Gastrocnemius medialis (tissue), 4 donors: ENCODE measurements at regions not wholly inside any gene's neighbourhood (a gene's known extent, or its start where the extent isn't known, plus 50 kb on each side); places are given as distances from the start of the nearest gene placed in this dataset.

Experiments used
- ATAC-seq, 2 donors: fragments of 150-250 bp; one replicate each; pipeline ENCODE4 v1.9.1; 2016
- DNase-seq, 2 donors: peaks; one replicate each; pipeline ENCODE4 v3.0.0-alpha.2; 2019
- H3K27ac ChIP-seq, 4 donors: fragments of 200-600 bp; sonication (generic); 1 replicate in 1 of 4; 2 replicates in 3 of 4; pipeline ENCODE4 v1.5.1; 2016 to 2018; ENCODE audit warnings: mild to moderate bottlenecking in 2 of 4, moderate library complexity in 1 of 4
- H3K27me3 ChIP-seq, 3 donors: fragments of 200-600 bp; sonication (generic) in 2 of 3; 1 replicate in 1 of 3; 2 replicates in 2 of 3; pipeline versions ENCODE4 v1.5.1 to v1.6.0; 2016 to 2019; ENCODE audit warnings: mild to moderate bottlenecking in 1 of 3, moderate library complexity in 1 of 3
- H3K36me3 ChIP-seq, 2 donors: fragments of 200-600 bp; sonication (generic) in 1 of 2; one replicate each; pipeline ENCODE4 v1.5.1; 2017 to 2018
- H3K4me1 ChIP-seq, 2 donors: fragments of 200-600 bp; sonication (generic) in 1 of 2; one replicate each; pipeline ENCODE4 v1.5.1; 2016 to 2017; ENCODE audit warnings: mild to moderate bottlenecking in 2 of 2
- H3K4me3 ChIP-seq, 4 donors: fragments of 200-600 bp; sonication (generic) in 3 of 4; 1 replicate in 1 of 4; 2 replicates in 3 of 4; pipeline ENCODE4 v1.5.1; 2016 to 2019; ENCODE audit warnings: mild to moderate bottlenecking in 2 of 4
- H3K9me3 ChIP-seq, 3 donors: fragments of 200-600 bp; sonication (generic) in 2 of 3; 1 replicate in 1 of 3; 2 replicates in 2 of 3; pipeline ENCODE4 v1.5.1; 2016 to 2019
- POLR2A ChIP-seq, 2 donors: fragments of 450-650 bp; IDR thresholded peaks; one replicate each; pipeline ENCODE4 v1.6.1; 2017; ENCODE audit warnings: antibody characterized with exemption in 2 of 2, mild to moderate bottlenecking in 2 of 2, moderate library complexity in 2 of 2
- in situ Hi-C, 4 donors: fragments of 200-750 bp; cut with MboI; loops; one replicate each; pipeline versions ENCODE4 v1.15.0 to v1.8.0; 2017; ENCODE audit warnings: low sequenced_read_pairs in 4 of 4
- intact Hi-C: fragments of 100-400 bp; cut with DNase I; formaldehyde crosslinking; loops from one replicate; pipeline ENCODE4 v1.15.1; 2023; ENCODE audit warnings: low total_unique reads
- TF ChIP-seq, protein P1 (sequence below), 5 experiments: fragments of 450-650 bp in 3 of 5; fragments of 200-600 bp in 2 of 5; sonication (generic) in 2 of 5; IDR thresholded peaks in 4 of 5; conservative IDR thresholded peaks in 1 of 5; 1 replicate in 4 of 5; 2 replicates in 1 of 5; pipeline ENCODE4 v1.5.1; 2016 to 2019; ENCODE audit warnings: antibody characterized with exemption in 5 of 5, mild to moderate bottlenecking in 3 of 5, moderate library complexity in 3 of 5

DNA sequence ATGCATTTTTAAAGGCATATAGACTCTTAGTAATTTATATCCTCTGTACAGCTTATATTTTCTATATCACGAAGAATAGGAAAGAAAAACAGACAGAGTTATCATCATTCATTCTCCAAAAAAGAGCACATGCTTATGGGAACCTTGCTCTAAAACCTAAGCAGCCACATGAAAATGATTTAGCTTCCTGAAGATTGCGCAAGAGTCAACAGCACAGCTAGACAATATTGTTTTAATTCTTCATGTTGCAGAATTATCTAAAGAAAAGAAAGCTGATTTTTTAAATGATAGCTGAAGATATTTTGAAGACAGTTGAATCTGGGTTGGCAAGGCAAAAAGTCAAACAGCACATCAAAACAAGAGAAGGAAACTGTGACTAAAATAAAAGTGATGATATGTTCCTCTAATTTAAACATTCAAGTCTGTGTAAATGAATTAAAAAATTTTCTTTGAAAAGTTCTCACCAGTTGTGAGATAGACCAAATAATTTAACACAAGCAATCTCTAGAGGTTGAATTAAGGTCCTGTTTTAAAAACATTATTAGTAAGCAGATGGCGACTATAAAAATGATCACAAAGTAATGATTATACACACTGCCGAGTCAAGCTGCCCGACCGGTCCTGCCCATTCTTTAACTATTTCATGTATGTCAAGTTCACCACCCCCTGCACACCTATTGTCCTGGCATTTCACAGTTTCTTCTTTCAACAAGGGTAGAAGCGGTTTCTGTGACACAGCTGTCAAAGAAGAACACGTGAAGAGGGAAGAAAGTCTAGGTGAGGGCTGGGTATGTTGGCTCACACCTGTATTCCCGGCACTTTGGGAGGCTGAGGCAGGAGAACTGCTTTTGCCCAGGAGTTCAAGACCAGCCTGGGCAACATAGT, 74.2 kb upstream of the BHLHE40 start:
- Histone ChIP-seq H3K27ac (no peak overlapping the region), H3K36me3 (no peaks in the 10 kb centered on the region), H3K27me3 (no peaks in the 10 kb centered on the region), H3K4me1 (peaks cover 0 to 4% of the 10 kb centered on the region in 2 donors), H3K9me3 (no peaks in the 10 kb centered on the region), H3K4me3 (no peak overlapping the region)
- in situ Hi-C loops: no loop called here
- no peak for DNase-seq
- ATAC-seq: no peak
- intact Hi-C loops: no loop called here
- TF ChIP-seq POLR2A (IDR thresholded peaks at IDR 0.05): no peak
- TF ChIP-seq, protein P1, sequence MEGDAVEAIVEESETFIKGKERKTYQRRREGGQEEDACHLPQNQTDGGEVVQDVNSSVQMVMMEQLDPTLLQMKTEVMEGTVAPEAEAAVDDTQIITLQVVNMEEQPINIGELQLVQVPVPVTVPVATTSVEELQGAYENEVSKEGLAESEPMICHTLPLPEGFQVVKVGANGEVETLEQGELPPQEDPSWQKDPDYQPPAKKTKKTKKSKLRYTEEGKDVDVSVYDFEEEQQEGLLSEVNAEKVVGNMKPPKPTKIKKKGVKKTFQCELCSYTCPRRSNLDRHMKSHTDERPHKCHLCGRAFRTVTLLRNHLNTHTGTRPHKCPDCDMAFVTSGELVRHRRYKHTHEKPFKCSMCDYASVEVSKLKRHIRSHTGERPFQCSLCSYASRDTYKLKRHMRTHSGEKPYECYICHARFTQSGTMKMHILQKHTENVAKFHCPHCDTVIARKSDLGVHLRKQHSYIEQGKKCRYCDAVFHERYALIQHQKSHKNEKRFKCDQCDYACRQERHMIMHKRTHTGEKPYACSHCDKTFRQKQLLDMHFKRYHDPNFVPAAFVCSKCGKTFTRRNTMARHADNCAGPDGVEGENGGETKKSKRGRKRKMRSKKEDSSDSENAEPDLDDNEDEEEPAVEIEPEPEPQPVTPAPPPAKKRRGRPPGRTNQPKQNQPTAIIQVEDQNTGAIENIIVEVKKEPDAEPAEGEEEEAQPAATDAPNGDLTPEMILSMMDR (IDR thresholded peaks at IDR 0.05 in 4 of 5, conservative IDR thresholded peaks at IDR 0.05 in 1 of 5): no peak

DNA sequence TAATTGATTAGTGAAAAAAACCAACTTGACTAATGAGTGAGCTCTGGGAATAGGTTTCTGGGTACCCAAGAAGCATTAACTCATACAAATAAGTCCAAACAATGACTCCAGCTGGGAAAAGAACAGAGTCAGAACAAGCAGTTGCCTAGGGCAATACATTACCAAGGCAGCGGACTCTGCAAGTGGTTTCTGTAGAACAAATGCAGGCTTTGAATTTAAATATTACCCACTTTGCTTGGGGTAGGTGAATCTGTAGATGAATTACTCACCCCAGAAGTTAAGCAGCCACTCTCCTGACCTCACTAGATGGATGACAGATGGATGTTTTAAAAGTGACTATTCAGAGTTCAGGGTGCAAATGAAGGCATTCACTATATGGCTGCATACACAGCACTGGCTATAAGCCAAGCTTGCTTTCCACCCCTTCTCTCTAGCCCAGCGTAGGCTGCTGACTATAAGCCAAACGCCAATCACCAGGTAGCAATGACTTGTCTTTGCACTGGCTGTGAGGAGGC, 73.1 kb upstream of the BHLHE40 start:
- ATAC-seq (no peak), DNase-seq (no peak)
- H3K36me3 ChIP-seq: no peaks in the 10 kb centered on the region
- H3K27ac ChIP-seq: no peak overlapping the region
- H3K4me3 ChIP-seq: no peak overlapping the region
- H3K4me1 ChIP-seq: peaks cover 0 to 4% of the 10 kb centered on the region in 2 donors
- no peaks in the 10 kb centered on the region for H3K9me3 ChIP-seq
- in situ Hi-C loops: no loop called here
- intact Hi-C loops: no loop called here
- TF ChIP-seq POLR2A (IDR thresholded peaks at IDR 0.05): no peak
- TF ChIP-seq, protein P1 (IDR thresholded peaks at IDR 0.05 in 4 of 5, conservative IDR thresholded peaks at IDR 0.05 in 1 of 5): no peak
- no peaks in the 10 kb centered on the region for H3K27me3 ChIP-seq

DNA sequence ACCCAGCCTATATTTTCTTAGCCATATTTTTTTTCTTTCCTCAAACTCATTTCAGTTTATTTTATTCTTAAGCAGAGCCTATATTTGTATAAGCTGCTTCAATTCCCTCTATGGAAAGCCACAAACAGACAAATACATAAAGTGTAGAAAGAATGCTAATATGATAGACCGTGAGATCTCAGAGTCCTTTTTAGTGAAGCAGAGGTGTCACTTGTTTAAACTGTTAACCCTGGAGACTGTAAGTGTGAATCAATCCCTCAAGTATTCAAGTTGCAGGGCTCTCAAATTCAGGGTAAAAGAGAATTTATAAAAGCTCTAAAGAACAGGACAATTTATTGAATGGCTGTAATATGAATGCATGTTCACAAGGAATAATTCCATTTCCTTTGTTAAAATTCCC, 72.2 kb upstream of the BHLHE40 start:
- DNase-seq (no peak), ATAC-seq (no peak)
- Histone ChIP-seq H3K27ac (no peak overlapping the region), H3K4me3 (no peak overlapping the region), H3K27me3 (no peaks in the 10 kb centered on the region), H3K4me1 (peaks cover 0 to 2% of the 10 kb centered on the region in 2 donors), H3K36me3 (no peaks in the 10 kb centered on the region), H3K9me3 (no peaks in the 10 kb centered on the region)
- TF ChIP-seq POLR2A (IDR thresholded peaks at IDR 0.05): no peak
- TF ChIP-seq, protein P1 (IDR thresholded peaks at IDR 0.05 in 4 of 5, conservative IDR thresholded peaks at IDR 0.05 in 1 of 5): no peak
- in situ Hi-C loops: no loop called here
- intact Hi-C loops: no loop called here

DNA sequence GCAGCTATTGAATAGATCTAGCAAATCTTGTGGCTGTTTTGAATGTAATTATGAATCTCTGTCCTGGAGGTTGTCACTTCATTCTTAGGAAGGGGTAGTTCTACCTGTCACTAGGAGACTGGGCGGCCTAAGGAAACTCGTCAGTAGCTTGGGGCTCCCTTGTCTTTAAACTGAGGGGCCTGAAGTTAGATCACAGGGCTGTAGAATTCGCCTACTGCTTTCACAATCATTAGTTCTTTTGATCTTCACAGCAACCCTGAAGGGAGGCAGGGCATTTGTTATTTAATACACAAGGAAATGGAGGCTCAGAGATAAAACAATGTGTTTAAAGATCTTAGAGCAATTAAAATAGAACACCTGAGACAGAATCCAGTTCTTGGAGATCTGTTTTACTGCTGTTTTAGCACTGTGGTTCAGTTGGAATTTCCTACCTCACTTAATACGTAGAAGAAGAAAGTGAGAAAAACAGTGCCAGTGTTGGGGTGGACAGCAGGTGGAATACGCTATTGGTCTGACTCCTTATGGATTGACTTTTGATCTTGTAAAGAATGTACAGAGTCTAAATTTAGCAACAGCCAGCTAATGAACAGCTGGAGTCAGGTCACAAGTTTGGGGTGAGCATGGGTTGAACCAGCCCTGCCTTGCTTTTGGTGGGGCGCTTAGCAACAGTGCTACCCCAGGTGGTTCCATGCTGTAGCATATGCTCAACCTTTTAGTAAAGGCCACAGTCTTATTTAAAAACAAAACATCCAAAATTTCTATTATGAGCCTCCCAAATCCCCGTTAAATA, 71.4 kb upstream of the BHLHE40 start:
- no peak for TF ChIP-seq POLR2A (IDR thresholded peaks at IDR 0.05)
- TF ChIP-seq, protein P1 (IDR thresholded peaks at IDR 0.05 in 4 of 5, conservative IDR thresholded peaks at IDR 0.05 in 1 of 5): no peak
- DNase-seq: no peak
- Histone ChIP-seq H3K27me3 (no peaks in the 10 kb centered on the region), H3K4me1 (no peaks in the 10 kb centered on the region), H3K9me3 (no peaks in the 10 kb centered on the region), H3K27ac (no peak overlapping the region), H3K36me3 (no peaks in the 10 kb centered on the region), H3K4me3 (no peak overlapping the region)
- ATAC-seq: no peak
- in situ Hi-C loops (no loop called here), intact Hi-C loops (no loop called here)
